HG02840 (cell line): ENCODE measurements at regions not wholly inside any gene's neighbourhood (a gene's known extent, or its start where the extent isn't known, plus 50 kb on each side); places are given as distances from the start of the nearest gene placed in this dataset.
"Not testable (repeated sequence)": the region's sequence is repeated elsewhere in the genome, so short reads cannot be mapped to it uniquely, and the experiment has no call there.

Experiments used
- ATAC-seq: cut with Tn5 transposase; IDR thresholded peaks from one replicate; pipeline ENCODE4 v1.9.1; 2021; ENCODE audit warnings: mild to moderate bottlenecking, moderate library complexity, moderate number of reproducible peaks; ENCODE audit not compliant: unreplicated experiment, low FRiP score

- not testable (repeated sequence) for ATAC-seq
Observed at GRCh38 chr16:16448423-16448822, 69.5 kb downstream of the NPIPA7 start.

GRCh38 chr16:16449712-16450237 is 70.8 kb downstream of the NPIPA7 start:
- ATAC-seq = not testable (repeated sequence)

DNA sequence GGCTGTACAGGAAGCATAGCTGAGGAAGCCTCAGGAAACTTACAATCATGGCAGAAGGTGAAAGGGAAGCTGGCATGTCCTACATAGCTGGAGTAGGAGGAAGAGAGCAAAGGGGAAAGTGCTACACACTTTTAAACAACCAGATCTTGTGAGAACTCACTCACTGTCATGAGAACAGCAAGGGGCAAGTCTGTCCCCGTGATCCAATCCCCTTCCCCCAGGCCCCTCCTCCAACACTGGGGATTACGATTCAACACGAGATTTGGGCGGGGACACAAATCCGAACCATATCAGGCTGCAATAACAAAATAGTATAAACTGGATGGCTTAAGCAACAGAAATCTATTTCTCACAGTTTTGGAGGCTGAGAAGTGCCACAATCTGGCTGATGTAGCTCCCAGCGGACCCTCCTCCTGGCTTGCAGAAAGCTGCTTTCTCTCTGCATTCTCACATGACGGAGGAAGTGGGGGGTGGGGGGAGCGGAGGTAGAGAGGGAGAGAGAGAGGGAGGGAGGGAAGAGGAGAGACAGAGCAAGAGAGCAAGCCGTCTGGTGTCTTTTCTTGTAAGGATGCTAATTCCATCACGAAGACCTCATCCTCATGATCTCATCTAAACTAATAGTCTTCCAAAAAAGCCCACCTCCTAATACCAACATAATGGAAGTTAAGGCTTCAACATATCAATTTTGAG is 72.9 kb downstream of the NPIPA7 start:
- not testable (repeated sequence) for ATAC-seq

DNA sequence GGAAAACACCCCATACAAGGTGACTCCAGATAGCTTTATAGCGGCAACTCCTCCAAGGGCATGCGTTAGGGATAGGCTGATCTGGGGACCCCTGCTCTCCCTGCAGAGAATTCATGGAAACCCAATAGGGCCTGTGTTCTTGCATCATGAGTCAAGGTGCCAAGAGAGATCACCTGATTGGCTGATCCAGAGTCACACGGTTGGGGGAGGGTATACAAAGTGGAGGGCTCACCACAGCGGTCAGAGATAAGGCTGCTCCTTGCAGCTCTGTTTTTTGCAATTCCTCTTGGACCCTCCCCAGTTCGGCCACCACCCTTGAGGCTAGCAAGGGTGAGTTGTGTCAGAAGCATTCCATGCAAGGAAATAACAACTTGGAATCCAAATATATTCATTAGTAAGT is 79.6 kb downstream of the NPIPA7 start:
- ATAC-seq = not testable (repeated sequence)

DNA sequence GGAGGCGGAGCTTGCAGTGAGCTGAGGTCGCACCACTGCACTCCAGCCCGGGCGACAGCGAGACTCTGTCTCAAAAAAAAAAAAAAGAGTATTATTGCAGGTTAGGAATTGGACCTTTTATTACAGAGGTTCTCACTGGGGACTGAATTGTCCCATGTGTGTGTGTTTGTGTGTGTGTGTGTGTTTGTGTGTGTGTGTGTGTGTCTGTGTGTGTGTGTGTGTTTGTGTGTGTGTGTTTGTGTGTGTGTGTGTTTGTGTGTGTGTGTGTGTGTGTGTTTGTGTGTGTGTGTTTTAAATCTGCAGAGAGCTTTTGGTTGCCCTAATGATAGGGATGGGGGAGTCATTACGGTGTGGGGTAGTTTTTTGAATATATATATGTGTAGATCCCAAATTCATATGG is 84.9 kb downstream of the NPIPA7 start:
- ATAC-seq = not testable (repeated sequence)

DNA sequence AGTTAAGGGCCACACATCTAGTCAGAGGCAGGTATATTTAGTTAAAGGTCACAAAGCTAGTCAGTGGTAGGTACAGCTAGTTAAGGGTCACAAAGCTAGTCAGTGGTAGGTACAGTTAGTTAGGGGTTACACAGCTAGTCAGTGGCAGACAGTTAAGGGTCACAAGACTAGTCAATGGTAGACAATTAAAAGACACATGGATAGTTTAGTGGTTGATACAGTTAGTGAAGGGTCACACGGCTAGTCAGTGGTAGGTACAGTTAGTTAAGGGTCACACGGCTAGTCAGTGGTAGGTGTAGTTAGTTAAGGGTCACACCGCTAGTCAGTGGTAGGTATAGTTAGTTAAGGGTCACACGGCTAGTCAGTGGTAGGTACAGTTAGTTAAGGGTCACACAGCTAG is 110.0 kb downstream of the NPIPA7 start:
- not testable (repeated sequence) for ATAC-seq

GRCh38 chr16:16489466-16489865 is 110.5 kb downstream of the NPIPA7 start:
- not testable (repeated sequence) for ATAC-seq

DNA sequence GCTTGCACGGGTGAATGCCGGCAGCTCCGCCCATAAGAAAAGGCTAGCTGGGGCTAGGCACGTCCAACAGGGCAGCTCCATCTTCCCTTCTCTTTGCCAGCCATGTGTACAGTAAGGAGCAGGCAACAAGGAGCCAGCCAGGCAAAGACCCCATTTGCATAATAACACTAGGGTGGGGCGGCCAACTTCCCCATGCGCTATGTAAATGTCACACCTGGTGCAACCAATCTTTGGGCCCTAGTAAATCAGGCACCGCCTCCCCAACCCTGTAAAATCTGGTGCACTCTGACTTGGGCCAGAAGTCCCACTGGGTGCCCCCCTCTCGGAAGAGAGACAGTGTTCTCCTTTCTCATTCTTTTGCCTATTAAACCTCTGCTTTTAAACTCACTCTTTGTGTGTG is 115.2 kb downstream of the NPIPA7 start:
- ATAC-seq = not testable (repeated sequence)

DNA sequence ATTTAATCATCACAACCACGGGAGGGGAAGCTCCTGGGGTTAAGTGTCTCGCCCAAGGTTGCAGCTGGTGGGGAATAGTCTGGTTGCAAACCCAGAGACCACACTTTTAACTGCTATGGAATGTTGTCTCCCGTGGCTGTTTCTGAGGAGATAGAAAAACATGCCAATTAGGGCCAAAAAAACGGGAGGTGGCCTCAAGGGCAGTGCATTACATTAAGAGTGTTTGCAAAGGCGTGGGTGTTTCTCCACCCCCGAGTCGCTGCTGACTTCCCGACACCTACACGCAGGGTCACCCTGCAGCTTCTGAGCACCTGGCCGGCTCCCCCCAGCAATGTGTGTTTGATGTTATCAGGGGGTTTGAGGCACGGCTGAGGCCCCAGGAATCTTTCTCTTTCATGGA is 116.1 kb downstream of the NPIPA7 start:
- ATAC-seq = not testable (repeated sequence)

- ATAC-seq = not testable (repeated sequence)
Observed at GRCh38 chr16:16499875-16500274, 120.9 kb downstream of the NPIPA7 start.

DNA sequence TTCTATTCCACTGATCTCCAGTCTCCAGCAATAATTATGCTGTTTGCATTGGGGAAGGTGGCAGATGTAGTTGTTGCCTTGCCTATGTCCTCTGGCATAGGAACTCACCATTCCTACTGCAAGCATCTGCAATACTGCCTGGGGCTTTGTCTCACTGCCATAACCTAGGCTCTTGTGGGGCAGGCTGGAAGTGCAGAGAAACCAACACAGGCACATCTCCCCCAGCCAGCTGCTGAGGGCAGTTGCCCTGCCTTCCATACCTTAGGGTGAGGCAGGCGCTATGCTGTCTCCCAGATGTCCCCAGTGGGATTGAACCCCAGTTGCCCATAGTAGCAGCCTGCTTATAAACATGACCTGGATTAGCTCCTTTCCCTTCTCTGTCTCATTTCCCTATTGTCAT is 128.1 kb downstream of the NPIPA7 start:
- not testable (repeated sequence) for ATAC-seq

DNA sequence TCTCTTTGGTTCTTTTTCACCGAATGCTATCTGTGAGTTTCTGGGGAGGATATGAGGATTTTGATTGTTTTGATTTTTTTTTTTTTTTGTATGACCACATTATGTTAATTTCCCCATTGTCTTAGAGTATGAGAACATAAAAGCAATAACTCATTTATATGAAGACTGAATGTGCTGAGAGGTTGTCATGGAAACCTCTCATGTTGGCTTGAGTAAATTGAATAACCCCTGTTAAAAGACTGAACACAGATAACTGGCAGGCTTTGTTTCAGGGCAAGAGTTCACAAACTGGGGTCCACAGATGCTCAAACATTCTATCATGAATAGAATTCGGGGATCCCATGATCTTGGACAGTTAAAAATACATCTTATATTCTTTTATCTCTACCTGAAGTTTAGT is 129.4 kb downstream of the NPIPA7 start:
- not testable (repeated sequence) for ATAC-seq

DNA sequence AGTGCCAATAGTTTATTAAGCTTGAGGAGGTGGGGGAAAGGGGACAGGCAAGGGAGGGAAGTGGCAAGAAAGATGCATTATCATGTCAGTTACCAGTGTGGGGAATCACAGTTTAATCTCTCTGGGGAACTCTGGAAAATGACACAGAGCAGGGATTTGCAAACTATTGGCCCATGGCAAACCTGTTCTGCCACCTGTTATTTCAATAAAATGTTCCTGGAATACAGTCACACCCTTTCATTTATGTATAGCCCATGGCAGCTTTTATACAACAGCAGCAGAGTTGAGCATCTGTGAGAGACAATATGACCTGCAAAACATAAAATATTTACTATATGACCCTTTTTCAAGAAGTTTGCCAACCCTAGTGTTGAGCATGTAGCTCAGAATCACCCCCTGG is 140.5 kb downstream of the NPIPA7 start:
- ATAC-seq = not testable (repeated sequence)

- not testable (repeated sequence) for ATAC-seq
Observed at GRCh38 chr16:16521239-16522002, 142.5 kb downstream of the NPIPA7 start.

DNA sequence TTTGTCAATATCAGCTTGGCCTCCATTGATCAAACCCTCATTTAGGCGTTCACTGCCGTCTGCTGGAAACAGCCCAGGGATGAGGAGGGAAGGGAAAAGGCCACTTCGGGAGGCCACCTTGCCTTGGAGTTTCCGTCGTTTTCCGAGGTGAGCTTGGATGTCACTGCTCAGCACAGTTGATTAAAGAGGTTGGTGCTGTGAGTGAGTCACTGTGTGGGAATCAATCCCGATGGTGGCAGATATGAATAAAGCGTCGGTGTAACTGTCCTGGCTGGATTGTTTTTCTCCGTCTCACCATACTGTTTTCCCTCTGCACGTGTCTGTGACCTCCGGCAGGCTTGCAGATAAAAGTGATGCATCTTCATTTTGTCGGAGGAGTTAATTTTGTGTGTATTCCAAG is 148.1 kb downstream of the NPIPA7 start:
- ATAC-seq = not testable (repeated sequence)

DNA sequence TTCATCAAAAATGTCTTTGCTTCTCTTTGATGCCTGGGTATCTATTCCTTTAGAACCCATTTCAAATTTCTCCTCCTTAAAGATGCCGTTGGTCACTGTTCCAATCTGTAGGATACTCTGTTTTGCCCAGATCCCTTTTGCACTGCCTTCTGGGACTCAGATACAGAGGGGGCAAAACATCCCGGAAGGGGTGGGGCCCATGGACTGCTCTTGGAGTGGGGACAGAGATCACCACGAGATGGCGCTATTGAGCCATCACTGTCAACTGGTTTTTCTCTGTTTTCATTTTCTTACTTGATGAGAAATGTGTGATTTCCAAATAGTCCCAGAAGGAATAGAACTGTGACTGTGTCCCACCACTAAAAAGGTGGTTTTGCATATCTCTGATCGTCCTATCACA is 151.8 kb downstream of the NPIPA7 start:
- ATAC-seq = not testable (repeated sequence)

GRCh38 chr16:16535565-16535964 is 156.6 kb downstream of the NPIPA7 start:
- ATAC-seq = not testable (repeated sequence)

DNA sequence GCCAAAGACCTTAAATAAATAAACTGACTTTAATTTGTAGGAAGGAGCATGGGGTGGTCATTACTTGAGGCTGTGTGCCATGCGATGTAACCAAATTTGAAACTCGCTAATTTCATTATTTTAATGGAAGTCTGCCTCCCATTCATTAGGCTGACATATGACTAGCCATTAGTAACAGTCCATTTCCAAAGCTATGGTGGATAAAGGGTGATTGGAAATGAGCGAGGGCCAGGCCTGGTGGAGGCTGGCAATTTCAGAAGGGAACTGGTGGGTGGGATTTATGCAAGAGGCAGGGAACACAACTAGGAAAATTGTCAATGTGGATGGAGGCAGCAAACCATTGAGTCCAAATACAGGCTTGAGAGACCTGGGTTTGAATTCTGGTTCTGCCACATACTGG is 157.2 kb downstream of the NPIPA7 start:
- ATAC-seq = not testable (repeated sequence)

GRCh38 chr16:16549710-16550109 is 170.8 kb downstream of the NPIPA7 start:
- not testable (repeated sequence) for ATAC-seq

GRCh38 chr16:16550824-16551223 is 171.9 kb downstream of the NPIPA7 start:
- not testable (repeated sequence) for ATAC-seq

GRCh38 chr16:16552819-16553340 is 173.9 kb downstream of the NPIPA7 start:
- not testable (repeated sequence) for ATAC-seq
